DND-41 (cell line): ENCODE measurements at regions not wholly inside any gene's neighbourhood (a gene's known extent, or its start where the extent isn't known, plus 50 kb on each side); places are given as distances from the start of the nearest gene placed in this dataset.

ENCODE experiments used
- CTCF ChIP-seq: IDR thresholded peaks from 2 replicates; pipeline ENCODE4 v1.5.1; 2012; ENCODE audit warnings: borderline replicate concordance, low read length, moderate library complexity, mild to moderate bottlenecking; ENCODE audit not compliant: poor library complexity, severe bottlenecking; ENCODE audit errors: extremely low read depth
- EZH2 ChIP-seq: IDR thresholded peaks from 3 replicates; pipeline ENCODE4 v1.6.1; 2012; ENCODE audit warnings: borderline replicate concordance, low read depth, mild to moderate bottlenecking, moderate library complexity, low read length, inconsistent platforms; ENCODE audit not compliant: severe bottlenecking

GRCh38 chr13:107865318-107865575, 350.1 kb downstream of the LIG4 start:
- no peak for TF ChIP-seq CTCF
- no peak for TF ChIP-seq EZH2
